OCI-LY7 (cell line): ENCODE measurements at regions not wholly inside any gene's neighbourhood (a gene's known extent, or its start where the extent isn't known, plus 50 kb on each side); places are given as distances from the start of the nearest gene placed in this dataset.

Experiments
- BruUV-seq: library from RNA; stranded (reverse); fragments of 400-500 nt; replicated peaks from 2 replicates; lab custom pipeline; 2021; lab: Mats Ljungman, UMichigan
- CTCF ChIA-PET: fragments of 300-600 bp; sonication (Branson Sonifier 250); formaldehyde crosslinking; loops from one replicate; lab custom pipeline; 2022; ENCODE audit warnings: antibody characterized with exemption; ENCODE audit not compliant: unreplicated experiment; lab: Charles Lee
- POLR2A ChIA-PET: fragments of 300-600 bp; sonication (Branson Sonifier 250); formaldehyde crosslinking; loops from one replicate; lab custom pipeline; 2022; ENCODE audit warnings: antibody characterized with exemption; lab: Charles Lee
- DNase-seq: peaks from one replicate; pipeline ENCODE4 v3.0.0-alpha.2; 2015; ENCODE audit warnings: low spot score
- H2AFZ ChIP-seq: fragments of 200-600 bp; sonication (generic), shearing (Covaris generic); 2 replicates; pipeline ENCODE4 v1.6.1; 2014; ENCODE audit warnings: mild to moderate bottlenecking, antibody characterized with exemption, low read length, moderate library complexity
- H3K27ac ChIP-seq: fragments of 200-600 bp; sonication (generic); 2 replicates; pipeline ENCODE4 v1.5.1; 2014; ENCODE audit warnings: mixed run types, low read depth, mild to moderate bottlenecking, moderate library complexity, low read length, inconsistent platforms; ENCODE audit not compliant: poor library complexity, severe bottlenecking
- H3K36me3 ChIP-seq: fragments of 200-600 bp; sonication (generic); 2 replicates; pipeline ENCODE4 v1.6.1; 2014; ENCODE audit warnings: mild to moderate bottlenecking, antibody characterized with exemption, low read length, moderate library complexity, mixed read lengths; ENCODE audit not compliant: insufficient read depth
- H3K4me1 ChIP-seq: fragments of 200-600 bp; sonication (generic); 2 replicates; pipeline ENCODE4 v1.5.1; 2014; ENCODE audit warnings: mild to moderate bottlenecking, low read length; ENCODE audit not compliant: insufficient read depth, poor library complexity, severe bottlenecking
- H3K4me2 ChIP-seq: fragments of 200-600 bp; sonication (generic); 2 replicates; pipeline ENCODE4 v1.6.1; 2014; ENCODE audit warnings: mild to moderate bottlenecking, low read length
- H3K4me3 ChIP-seq: fragments of 200-600 bp; sonication (generic); 2 replicates; pipeline ENCODE4 v1.5.1; 2014; ENCODE audit warnings: mild to moderate bottlenecking, low read depth, low read length; ENCODE audit not compliant: poor library complexity, severe bottlenecking
- H3K79me2 ChIP-seq: fragments of 200-600 bp; sonication (generic); 2 replicates; pipeline ENCODE4 v1.6.1; 2016; ENCODE audit warnings: low read depth, mild to moderate bottlenecking, low read length, moderate library complexity, mixed read lengths; ENCODE audit not compliant: insufficient read depth
- H3K9me2 ChIP-seq: fragments of 200-600 bp; sonication (generic); 2 replicates; pipeline ENCODE4 v1.6.1; 2016; ENCODE audit warnings: mild to moderate bottlenecking, low read length, mixed read lengths; ENCODE audit not compliant: insufficient read depth
- H3K9me3 ChIP-seq: fragments of 200-600 bp; sonication (generic); 2 replicates; pipeline ENCODE4 v1.6.1; 2014; ENCODE audit warnings: mild to moderate bottlenecking, mixed run types, low read length, mixed read lengths
- H4K20me1 ChIP-seq: fragments of 200-600 bp; sonication (generic); 2 replicates; pipeline ENCODE4 v1.6.1; 2014; ENCODE audit warnings: mild to moderate bottlenecking, antibody characterized with exemption, low read length, moderate library complexity, mixed read lengths; ENCODE audit not compliant: insufficient read depth
- EZH2phosphoT487 ChIP-seq: fragments of 200-600 bp; sonication (generic); IDR thresholded peaks from 2 replicates; pipeline ENCODE4 v1.6.1; 2018; ENCODE audit warnings: low read depth, borderline replicate concordance, mild to moderate bottlenecking, mixed run types, antibody characterized with exemption, low read length, moderate library complexity, mixed read lengths
- intact Hi-C: fragments of 100-400 bp; cut with micrococcal nuclease; formaldehyde crosslinking; loops from one replicate; pipeline ENCODE4 v1.10.0; 2022; ENCODE audit not compliant: unreplicated experiment
- TF ChIP-seq, protein P1 (sequence below): fragments of 200-600 bp; sonication (generic); conservative IDR thresholded peaks from 2 replicates; pipeline ENCODE4 v1.5.1; 2014; ENCODE audit warnings: mild to moderate bottlenecking, antibody characterized with exemption, low read length, moderate library complexity, mixed read lengths

- Histone ChIP-seq H3K36me3 (no peaks in the 10 kb centered on the region), H3K9me2 (no peaks in the 10 kb centered on the region), H3K9me3 (no peaks in the 10 kb centered on the region), H3K4me2 (no peak overlapping the region), H4K20me1 (no peaks in the 10 kb centered on the region), H3K79me2 (no peaks in the 10 kb centered on the region), H3K4me3 (no peak overlapping the region), H3K4me1 (no peaks in the 10 kb centered on the region), H3K27ac (no peak overlapping the region), H2AFZ (no peak overlapping the region)
- TF ChIP-seq, protein P1, sequence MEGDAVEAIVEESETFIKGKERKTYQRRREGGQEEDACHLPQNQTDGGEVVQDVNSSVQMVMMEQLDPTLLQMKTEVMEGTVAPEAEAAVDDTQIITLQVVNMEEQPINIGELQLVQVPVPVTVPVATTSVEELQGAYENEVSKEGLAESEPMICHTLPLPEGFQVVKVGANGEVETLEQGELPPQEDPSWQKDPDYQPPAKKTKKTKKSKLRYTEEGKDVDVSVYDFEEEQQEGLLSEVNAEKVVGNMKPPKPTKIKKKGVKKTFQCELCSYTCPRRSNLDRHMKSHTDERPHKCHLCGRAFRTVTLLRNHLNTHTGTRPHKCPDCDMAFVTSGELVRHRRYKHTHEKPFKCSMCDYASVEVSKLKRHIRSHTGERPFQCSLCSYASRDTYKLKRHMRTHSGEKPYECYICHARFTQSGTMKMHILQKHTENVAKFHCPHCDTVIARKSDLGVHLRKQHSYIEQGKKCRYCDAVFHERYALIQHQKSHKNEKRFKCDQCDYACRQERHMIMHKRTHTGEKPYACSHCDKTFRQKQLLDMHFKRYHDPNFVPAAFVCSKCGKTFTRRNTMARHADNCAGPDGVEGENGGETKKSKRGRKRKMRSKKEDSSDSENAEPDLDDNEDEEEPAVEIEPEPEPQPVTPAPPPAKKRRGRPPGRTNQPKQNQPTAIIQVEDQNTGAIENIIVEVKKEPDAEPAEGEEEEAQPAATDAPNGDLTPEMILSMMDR = no peak
- no peak for TF ChIP-seq EZH2phosphoT487
- intact Hi-C loops = no loop called here
- no peak for DNase-seq
- POLR2A ChIA-PET = no interaction called here
- no TSS peak for BruUV-seq
- CTCF ChIA-PET = no interaction called here
Observed at GRCh38 chr7:407721-408539, 111.7 kb downstream of the PDGFA start.

DNA sequence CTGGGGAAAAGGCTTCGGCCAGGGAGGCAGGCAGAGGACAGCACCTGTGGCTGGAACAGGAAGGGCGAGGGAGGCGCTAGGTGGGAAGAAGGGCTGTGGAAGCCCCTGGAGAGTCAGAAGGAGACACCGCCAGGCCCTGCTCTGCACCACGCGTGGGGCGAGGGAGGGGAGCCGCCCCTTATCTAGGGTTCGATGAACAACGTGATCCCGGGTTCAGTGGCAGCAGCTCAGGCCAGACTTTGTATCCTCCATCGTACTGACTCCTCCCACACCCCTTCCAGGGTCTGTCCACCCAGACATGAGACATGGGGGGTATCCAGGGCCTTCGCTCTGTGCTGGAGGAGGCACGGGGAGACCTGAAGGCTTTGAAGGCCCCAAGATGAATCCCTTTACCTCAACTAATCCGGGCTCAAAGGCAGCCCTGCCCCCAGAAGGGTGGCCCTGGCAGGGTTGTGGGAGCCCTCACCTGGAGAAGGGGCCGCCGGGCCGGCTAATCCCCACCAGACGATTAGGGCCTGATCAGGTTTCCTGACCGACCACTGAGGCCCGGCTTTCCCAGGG is 110.8 kb downstream of the PDGFA start:
- no peak overlapping the region for H3K4me3 ChIP-seq
- CTCF ChIA-PET = no interaction called here
- intact Hi-C loops = no loop called here
- H3K9me2 ChIP-seq = no peaks in the 10 kb centered on the region
- no peaks in the 10 kb centered on the region for H3K9me3 ChIP-seq
- no peak overlapping the region for H3K27ac ChIP-seq
- no peaks in the 10 kb centered on the region for H3K79me2 ChIP-seq
- POLR2A ChIA-PET = no interaction called here
- no peak overlapping the region for H3K4me2 ChIP-seq
- no TSS peak for BruUV-seq
- TF ChIP-seq, protein P1 = no peak
- no peak for TF ChIP-seq EZH2phosphoT487
- no peak for DNase-seq
- H3K36me3 ChIP-seq = no peaks in the 10 kb centered on the region
- no peaks in the 10 kb centered on the region for H3K4me1 ChIP-seq
- H2AFZ ChIP-seq = no peak overlapping the region
- H4K20me1 ChIP-seq = no peaks in the 10 kb centered on the region
